Muscle of arm (tissue), 1 donor: ENCODE measurements at regions not wholly inside any gene's neighbourhood (a gene's known extent, or its start where the extent isn't known, plus 50 kb on each side); places are given as distances from the start of the nearest gene placed in this dataset.
A peak's percentile ranks its signal among the peaks of the same experiment; 100 is the strongest.

Source experiments
- DNase-seq: peaks from one replicate; pipeline ENCODE4 v3.0.0-alpha.2; 2013

GRCh38 chr2:75807992-75808391 is 97.3 kb upstream of the GCFC2 start:
- no peak for DNase-seq

GRCh38 chr2:75801234-75801982 is 90.7 kb upstream of the GCFC2 start:
- DNase-seq = no peak

GRCh38 chr2:75800456-75800855 is 89.7 kb upstream of the GCFC2 start:
- no peak for DNase-seq

- DNase-seq = no peak
Observed at GRCh38 chr2:75799859-75800258, 89.1 kb upstream of the GCFC2 start.

GRCh38 chr2:75798569-75798968 is 87.9 kb upstream of the GCFC2 start:
- no peak for DNase-seq

- no peak for DNase-seq
Observed at GRCh38 chr2:75792996-75793395, 82.3 kb upstream of the GCFC2 start.

GRCh38 chr2:75792146-75792545 is 81.4 kb upstream of the GCFC2 start:
- no peak for DNase-seq

- no peak for DNase-seq
Observed at GRCh38 chr2:75790814-75791467, 80.2 kb upstream of the GCFC2 start.

GRCh38 chr2:75790121-75790813 is 79.6 kb upstream of the GCFC2 start:
- DNase-seq = no peak

GRCh38 chr2:75788902-75789301 is 78.2 kb upstream of the GCFC2 start:
- no peak for DNase-seq

GRCh38 chr2:75788154-75788553 is 77.4 kb upstream of the GCFC2 start:
- no peak for DNase-seq

- DNase-seq = peak; percentile 35
Observed at GRCh38 chr2:75787532-75788132, 76.9 kb upstream of the GCFC2 start.

- DNase-seq = no peak
Observed at GRCh38 chr2:75775311-75775823, 64.7 kb upstream of the GCFC2 start.

- no peak for DNase-seq
Observed at GRCh38 chr2:75772908-75773630, 62.4 kb upstream of the GCFC2 start.

- DNase-seq = no peak
Observed at GRCh38 chr2:75765798-75766197, 55.1 kb upstream of the GCFC2 start.

- no peak for DNase-seq
Observed at GRCh38 chr2:75764611-75765010, 53.9 kb upstream of the GCFC2 start.
